Muscle of leg (tissue), 3 donors: ENCODE measurements at regions not wholly inside any gene's neighbourhood (a gene's known extent, or its start where the extent isn't known, plus 50 kb on each side); places are given as distances from the start of the nearest gene placed in this dataset.
"Not testable (repeated sequence)": the region's sequence is repeated elsewhere in the genome, so short reads cannot be mapped to it uniquely, and the experiment has no call there.

Experiments used
- DNase-seq: peaks from one replicate; pipeline ENCODE4 v3.0.0; 2013
- H3K27ac ChIP-seq: one replicate; pipeline ENCODE4 v1.5.1; 2013; ENCODE audit warnings: mild to moderate bottlenecking, low read length, control low read depth
- H3K27me3 ChIP-seq: one replicate; pipeline ENCODE4 v1.6.1; 2013; ENCODE audit warnings: low read length; ENCODE audit not compliant: control insufficient read depth, insufficient read depth
- H3K36me3 ChIP-seq: one replicate; pipeline ENCODE4 v1.6.1; 2013; ENCODE audit warnings: low read length; ENCODE audit not compliant: control insufficient read depth, insufficient read depth
- H3K4me1 ChIP-seq: one replicate; pipeline ENCODE4 v1.6.1; 2013; ENCODE audit warnings: low read length; ENCODE audit not compliant: control insufficient read depth, insufficient read depth
- H3K4me3 ChIP-seq: one replicate; pipeline ENCODE4 v1.5.1; 2013; ENCODE audit warnings: low read length, control low read depth
- H3K9me3 ChIP-seq: replicated peaks from 2 replicates; pipeline ENCODE4 v1.6.1; 2013; ENCODE audit warnings: low read depth, low read length; ENCODE audit not compliant: control insufficient read depth
- WGBS: methylation state at CpG from one replicate; pipeline ENCODE4 v1.1.5; 2013; ENCODE audit warnings: missing lambda C conversion rate; ENCODE audit not compliant: insufficient coverage; 5-methylcytosine and 5-hydroxymethylcytosine counted together

- Histone ChIP-seq H3K4me3 (no peak overlapping the region), H3K27me3 (no peaks in the 10 kb centered on the region)
- no peak for DNase-seq
Observed at GRCh38 chr7:68409851-68410250, 1188.4 kb upstream of the AUTS2 start.

GRCh38 chr7:68410693-68411092, 1187.6 kb upstream of the AUTS2 start:
- not testable (repeated sequence) for DNase-seq, H3K9me3 ChIP-seq, H3K36me3 ChIP-seq, H3K4me3 ChIP-seq, H3K27me3 ChIP-seq, H3K4me1 ChIP-seq, H3K27ac ChIP-seq
- WGBS = 70% methylated on average over 2 of the region's 11 CpGs

More at GRCh38 chr7:68409851-68410250, 1188.4 kb upstream of the AUTS2 start:
- H3K36me3 ChIP-seq = no peaks in the 10 kb centered on the region
- H3K4me1 ChIP-seq = no peaks in the 10 kb centered on the region
- no peaks in the 10 kb centered on the region for H3K9me3 ChIP-seq
- H3K27ac ChIP-seq = no peak overlapping the region

- Histone ChIP-seq H3K27ac (no peak overlapping the region), H3K4me3 (no peak overlapping the region), H3K27me3 (no peaks in the 10 kb centered on the region), H3K9me3 (no peaks in the 10 kb centered on the region), H3K36me3 (no peaks in the 10 kb centered on the region), H3K4me1 (no peaks in the 10 kb centered on the region)
- DNase-seq = no peak
- 100% methylated on average over 1 of the region's 6 CpGs for WGBS
Observed at GRCh38 chr7:68411742-68412141, 1186.5 kb upstream of the AUTS2 start.

GRCh38 chr7:68414631-68415425, 1183.4 kb upstream of the AUTS2 start:
- Histone ChIP-seq H3K27me3 (no peaks in the 10 kb centered on the region), H3K9me3 (peaks cover 2% of the 10 kb centered on the region), H3K27ac (no peak overlapping the region), H3K4me3 (no peak overlapping the region), H3K36me3 (no peaks in the 10 kb centered on the region), H3K4me1 (no peaks in the 10 kb centered on the region)
- WGBS = 100% methylated on average over 1 of the region's 2 CpGs
- no peak for DNase-seq

DNA sequence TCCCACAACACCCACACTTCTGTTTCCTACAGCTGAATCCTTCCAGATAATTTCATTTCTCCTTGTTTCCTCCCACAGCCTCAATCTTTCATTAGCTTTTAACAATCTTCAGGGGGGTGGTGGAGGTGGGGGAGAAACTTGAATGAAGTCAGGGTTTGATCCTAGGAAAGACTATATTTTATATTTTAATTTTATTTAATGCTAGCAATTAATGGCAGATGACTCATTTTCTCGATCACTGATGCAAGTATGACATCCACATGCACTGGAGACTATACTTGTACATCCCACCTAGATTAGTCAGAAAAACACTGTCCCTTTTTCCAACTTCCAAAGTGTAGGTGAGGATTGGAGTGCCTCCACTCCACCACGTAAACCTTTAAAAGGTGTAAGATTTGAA, 1181.3 kb upstream of the AUTS2 start:
- Histone ChIP-seq H3K27me3 (no peaks in the 10 kb centered on the region), H3K4me1 (no peaks in the 10 kb centered on the region), H3K9me3 (peaks cover 2% of the 10 kb centered on the region), H3K27ac (no peak overlapping the region), H3K4me3 (no peak overlapping the region), H3K36me3 (no peaks in the 10 kb centered on the region)
- DNase-seq = no peak
- WGBS = no CpG with 5 or more reads among the region's 2 CpGs

GRCh38 chr7:68417659-68418058, 1180.6 kb upstream of the AUTS2 start:
- H3K9me3 ChIP-seq = peaks cover 2% of the 10 kb centered on the region
- WGBS = no CpG with 5 or more reads among the region's 1 CpG
- no peak for DNase-seq
- no peak overlapping the region for H3K27ac ChIP-seq
- no peaks in the 10 kb centered on the region for H3K27me3 ChIP-seq
- peaks cover 2% of the 10 kb centered on the region for H3K4me1 ChIP-seq
- H3K4me3 ChIP-seq = no peak overlapping the region
- H3K36me3 ChIP-seq = no peaks in the 10 kb centered on the region

- Histone ChIP-seq H3K36me3 (no peaks in the 10 kb centered on the region), H3K27me3 (no peaks in the 10 kb centered on the region), H3K4me1 (peaks cover 2% of the 10 kb centered on the region), H3K4me3 (no peak overlapping the region), H3K9me3 (peaks cover 2% of the 10 kb centered on the region), H3K27ac (no peak overlapping the region)
- DNase-seq = peak; percentile 41
- 71% methylated on average over 6 of the region's 11 CpGs for WGBS
Observed at GRCh38 chr7:68420342-68421192, 1177.7 kb upstream of the AUTS2 start.

DNA sequence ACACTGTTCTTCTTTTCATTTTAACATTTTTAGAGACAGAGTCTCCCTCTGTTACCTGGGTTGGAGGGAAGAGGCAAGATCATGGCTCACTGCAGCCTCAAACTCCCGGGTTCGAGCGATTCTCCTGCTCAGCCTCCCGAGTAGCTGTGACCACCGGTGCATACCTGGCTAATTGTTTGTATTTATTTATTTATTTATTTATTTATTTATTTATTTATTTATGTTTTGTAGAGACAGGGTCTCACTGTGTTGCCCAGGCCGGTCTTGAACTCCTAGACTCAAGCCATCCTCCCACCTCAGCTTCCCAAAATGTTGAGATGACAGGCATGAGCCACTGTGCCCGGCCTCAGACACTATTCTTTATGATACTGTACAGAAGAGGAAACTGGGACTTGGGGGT, 1176.6 kb upstream of the AUTS2 start:
- no peak for DNase-seq
- no peaks in the 10 kb centered on the region for H3K36me3 ChIP-seq
- peaks cover 2% of the 10 kb centered on the region for H3K4me1 ChIP-seq
- WGBS = no CpG with 5 or more reads among the region's 7 CpGs
- no peaks in the 10 kb centered on the region for H3K27me3 ChIP-seq
- no peak overlapping the region for H3K27ac ChIP-seq
- no peak overlapping the region for H3K4me3 ChIP-seq
- H3K9me3 ChIP-seq = peaks cover 2% of the 10 kb centered on the region

- no peak overlapping the region for H3K4me3 ChIP-seq
- DNase-seq = peak; percentile 28
- no peak overlapping the region for H3K27ac ChIP-seq
- no peaks in the 10 kb centered on the region for H3K27me3 ChIP-seq
- H3K36me3 ChIP-seq = no peaks in the 10 kb centered on the region
- H3K9me3 ChIP-seq = peaks cover 2% of the 10 kb centered on the region
- 20% methylated on average over 1 of the region's 4 CpGs for WGBS
- H3K4me1 ChIP-seq = peaks cover 2% of the 10 kb centered on the region
Observed at GRCh38 chr7:68422281-68422680, 1176.0 kb upstream of the AUTS2 start.

GRCh38 chr7:68423356-68423755, 1174.9 kb upstream of the AUTS2 start:
- no peaks in the 10 kb centered on the region for H3K36me3 ChIP-seq
- no peak for DNase-seq
- H3K4me3 ChIP-seq = no peak overlapping the region
- no peaks in the 10 kb centered on the region for H3K27me3 ChIP-seq
- 100% methylated on average over 1 of the region's 5 CpGs for WGBS
- H3K4me1 ChIP-seq = peaks cover 2% of the 10 kb centered on the region
- no peak overlapping the region for H3K27ac ChIP-seq
- peaks cover 2% of the 10 kb centered on the region for H3K9me3 ChIP-seq
